ENCODE measurements at regions not wholly inside any gene's neighbourhood (a gene's known extent, or its start where the extent isn't known, plus 50 kb on each side); places are given as distances from the start of the nearest gene placed in this dataset.

- ATAC-seq (no peak), DNase-seq (ENCODE audit: low spot score) (no peak)
- Mint-ChIP-seq H3K4me3 (no peak overlapping the region), H3K27ac (no peak overlapping the region), H3K9me3 (no peaks in the 10 kb centered on the region), H3K36me3 (ENCODE audit: low read depth) (no peaks in the 10 kb centered on the region), H3K27me3 (ENCODE audit: insufficient read depth, low read depth, poor library complexity) (no peaks in the 10 kb centered on the region), H3K4me1 (peaks cover 6% of the 10 kb centered on the region; the same call in 2 of the 3 replicates)
- Histone ChIP-seq H3K4me2 (no peak overlapping the region), H3K79me2 (replicated peaks; ENCODE audit: insufficient read depth) (no peaks in the 10 kb centered on the region), H4K20me1 (replicated peaks; ENCODE audit: insufficient read depth) (no peaks in the 10 kb centered on the region), H3K36me3 (ENCODE audit: insufficient read depth) (no peaks in the 10 kb centered on the region), H3K4me1 (ENCODE audit: insufficient read depth) (no peaks in the 10 kb centered on the region), H3K27me3 (ENCODE audit: insufficient read depth) (no peaks in the 10 kb centered on the region), H3K9me2 (ENCODE audit: insufficient read depth) (no peaks in the 10 kb centered on the region), H2AFZ (no peak overlapping the region), H3K27ac (ENCODE audit: low read depth) (no peak overlapping the region), H3K4me3 (no peak overlapping the region), H3F3A (replicated peaks; ENCODE audit: low read depth) (no peaks in the 10 kb centered on the region)
- TF ChIP-seq EZH2 (IDR thresholded peaks at IDR 0.05; ENCODE audit: low read depth, unreplicated experiment) = no peak
- TF ChIP-seq CTCF (conservative IDR thresholded peaks at IDR 0.05; ENCODE audit: low read depth in 2 of 2) = no peak
- TF ChIP-seq ZNF462 (CRISPR knock-in tag; IDR thresholded peaks at IDR 0.05) = no peak
- TF ChIP-seq ZNF114 (CRISPR knock-in tag; IDR thresholded peaks at IDR 0.05) = no peak
- TF ChIP-seq REST (IDR thresholded peaks at IDR 0.05; ENCODE audit: unreplicated experiment) = no peak
- TF ChIP-seq CREB1 (CRISPR knock-in tag; IDR thresholded peaks at IDR 0.05; ENCODE audit: low read depth) = no peak
- TF ChIP-seq EZH2phosphoT487 (IDR thresholded peaks at IDR 0.05; ENCODE audit: unreplicated experiment) = no peak
- no peak for TF ChIP-seq JUNB (IDR thresholded peaks at IDR 0.05; ENCODE audit: unreplicated experiment)
- TF ChIP-seq NANOG (IDR thresholded peaks at IDR 0.05; ENCODE audit: borderline replicate concordance) = no peak
- no peak for TF ChIP-seq STAT1 (IDR thresholded peaks at IDR 0.05; ENCODE audit: unreplicated experiment)
- TF ChIP-seq POLR2AphosphoS5 (IDR thresholded peaks at IDR 0.05; ENCODE audit: low read depth) = no peak
- TF ChIP-seq ETS1 (IDR thresholded peaks at IDR 0.05) = no peak
- no peak for TF ChIP-seq ZNF331 (CRISPR knock-in tag; IDR thresholded peaks at IDR 0.05; ENCODE audit: low read depth)
Observed at GRCh38 chr4:116881077-116881476, 204.3 kb downstream of the TRAM1L1 start.

Measured in GM23338 (cell line).